DND-41 (cell line): ENCODE measurements at regions not wholly inside any gene's neighbourhood (a gene's known extent, or its start where the extent isn't known, plus 50 kb on each side); places are given as distances from the start of the nearest gene placed in this dataset.

ENCODE experiments used
- ATAC-seq: fragments of 200-7000 bp; cut with Tn5 transposase; 3 replicates; pipeline ENCODE4 v1.9.1; 2021; ENCODE audit warnings: low read depth; ENCODE audit not compliant: insufficient read depth
- DNase-seq: peaks from one replicate; pipeline ENCODE4 v3.0.0-alpha.2; 2020
- H2AFZ ChIP-seq: 2 replicates; pipeline ENCODE4 v1.6.0; 2012; ENCODE audit warnings: low read depth, low read length
- H3K27ac ChIP-seq: 2 replicates; pipeline ENCODE4 v1.5.1; 2012; ENCODE audit warnings: low read length, inconsistent platforms
- H3K27me3 ChIP-seq: fragments of 200-600 bp; sonication (generic); 2 replicates; pipeline ENCODE4 v1.6.0; 2012; ENCODE audit warnings: low read length, mild to moderate bottlenecking, inconsistent platforms; ENCODE audit not compliant: insufficient read depth, poor library complexity
- H3K36me3 ChIP-seq: 2 replicates; pipeline ENCODE4 v1.5.1; 2012; ENCODE audit warnings: low read length, inconsistent platforms; ENCODE audit not compliant: insufficient read depth
- H3K4me1 ChIP-seq: 2 replicates; pipeline ENCODE4 v1.5.1; 2012; ENCODE audit warnings: mild to moderate bottlenecking, low read length; ENCODE audit not compliant: insufficient read depth
- H3K4me2 ChIP-seq: 2 replicates; pipeline ENCODE4 v1.6.0; 2012; ENCODE audit warnings: mild to moderate bottlenecking, moderate library complexity, low read length, inconsistent platforms; ENCODE audit not compliant: insufficient read depth
- H3K4me3 ChIP-seq, 2 experiments: fragments of 200-600 bp in 1 of 2; shearing (Covaris generic) in 1 of 2; 2 replicates each; pipeline ENCODE4 v1.5.1; 2012 to 2016; ENCODE audit warnings: inconsistent platforms in 2 of 2, low read length in 2 of 2, mild to moderate bottlenecking in 2 of 2, low read depth in 1 of 2, moderate library complexity in 1 of 2
- H3K79me2 ChIP-seq: 2 replicates; pipeline ENCODE4 v1.6.0; 2012; ENCODE audit warnings: low read length, inconsistent platforms; ENCODE audit not compliant: insufficient read depth
- H3K9ac ChIP-seq: 2 replicates; pipeline ENCODE4 v1.6.0; 2012; ENCODE audit warnings: low read depth, mild to moderate bottlenecking, inconsistent platforms, low read length, moderate library complexity
- H3K9me3 ChIP-seq: 2 replicates; pipeline ENCODE4 v1.5.1; 2012; ENCODE audit warnings: low read length, moderate library complexity, mild to moderate bottlenecking, inconsistent platforms; ENCODE audit not compliant: insufficient read depth, severe bottlenecking
- H4K20me1 ChIP-seq: 2 replicates; pipeline ENCODE4 v1.6.0; 2012; ENCODE audit warnings: low read length; ENCODE audit not compliant: insufficient read depth
- CTCF ChIP-seq: IDR thresholded peaks from 2 replicates; pipeline ENCODE4 v1.5.1; 2012; ENCODE audit warnings: borderline replicate concordance, low read length, moderate library complexity, mild to moderate bottlenecking; ENCODE audit not compliant: poor library complexity, severe bottlenecking; ENCODE audit errors: extremely low read depth
- EZH2 ChIP-seq: IDR thresholded peaks from 3 replicates; pipeline ENCODE4 v1.6.1; 2012; ENCODE audit warnings: borderline replicate concordance, low read depth, mild to moderate bottlenecking, moderate library complexity, low read length, inconsistent platforms; ENCODE audit not compliant: severe bottlenecking

- Histone ChIP-seq H4K20me1 (no peaks in the 10 kb centered on the region), H2AFZ (no peak overlapping the region), H3K4me2 (no peak overlapping the region), H3K9ac (no peak overlapping the region), H3K9me3 (no peaks in the 10 kb centered on the region), H3K27me3 (no peaks in the 10 kb centered on the region), H3K79me2 (no peaks in the 10 kb centered on the region), H3K27ac (no peak overlapping the region), H3K4me1 (no peaks in the 10 kb centered on the region), H3K4me3 (no peak overlapping the region), H3K36me3 (no peaks in the 10 kb centered on the region)
- TF ChIP-seq CTCF (no peak), EZH2 (no peak)
- DNase-seq, result no peak
- no peak for ATAC-seq
Observed at GRCh38 chr12:42953021-42953420, 363.5 kb upstream of the PRICKLE1 start.

- H3K27me3 ChIP-seq, result no peaks in the 10 kb centered on the region
- peaks cover 3% of the 10 kb centered on the region for H3K9me3 ChIP-seq
- H2AFZ ChIP-seq, result no peak overlapping the region
- TF ChIP-seq CTCF (no peak), EZH2 (no peak)
- H3K4me3 ChIP-seq, result no peak overlapping the region
- no peaks in the 10 kb centered on the region for H4K20me1 ChIP-seq
- no peaks in the 10 kb centered on the region for H3K4me1 ChIP-seq
- H3K4me2 ChIP-seq, result no peak overlapping the region
- H3K79me2 ChIP-seq, result no peaks in the 10 kb centered on the region
- no peak for DNase-seq
- no peaks in the 10 kb centered on the region for H3K36me3 ChIP-seq
- no peak overlapping the region for H3K9ac ChIP-seq
- no peak overlapping the region for H3K27ac ChIP-seq
- no peak for ATAC-seq
Observed at GRCh38 chr12:42946871-42947381, 357.4 kb upstream of the PRICKLE1 start.

- H3K27ac ChIP-seq, result no peak overlapping the region
- H3K4me1 ChIP-seq, result no peaks in the 10 kb centered on the region
- H4K20me1 ChIP-seq, result no peaks in the 10 kb centered on the region
- TF ChIP-seq CTCF (no peak), EZH2 (no peak)
- ATAC-seq (no peak), DNase-seq (no peak)
- no peak overlapping the region for H2AFZ ChIP-seq
- no peak overlapping the region for H3K9ac ChIP-seq
- H3K36me3 ChIP-seq, result no peaks in the 10 kb centered on the region
- no peaks in the 10 kb centered on the region for H3K27me3 ChIP-seq
- H3K4me3 ChIP-seq, result no peak overlapping the region
- no peak overlapping the region for H3K4me2 ChIP-seq
- H3K9me3 ChIP-seq, result peaks cover 3% of the 10 kb centered on the region
- no peaks in the 10 kb centered on the region for H3K79me2 ChIP-seq
Observed at GRCh38 chr12:42945927-42946326, 356.4 kb upstream of the PRICKLE1 start.

- Histone ChIP-seq H3K36me3 (no peaks in the 10 kb centered on the region), H3K27ac (no peak overlapping the region), H3K4me1 (no peaks in the 10 kb centered on the region), H3K4me2 (no peak overlapping the region), H4K20me1 (no peaks in the 10 kb centered on the region), H3K79me2 (no peaks in the 10 kb centered on the region), H3K4me3 (no peak overlapping the region), H3K27me3 (no peaks in the 10 kb centered on the region), H3K9me3 (peaks cover 3% of the 10 kb centered on the region), H3K9ac (no peak overlapping the region), H2AFZ (no peak overlapping the region)
- no peak for TF ChIP-seq EZH2
- ATAC-seq (no peak), DNase-seq (no peak)
Observed at GRCh38 chr12:42944516-42944915, 355.0 kb upstream of the PRICKLE1 start.
